Uterus (tissue), 3 donors: ENCODE measurements at regions not wholly inside any gene's neighbourhood (a gene's known extent, or its start where the extent isn't known, plus 50 kb on each side); places are given as distances from the start of the nearest gene placed in this dataset.

Source experiments
- DNase-seq, 2 donors: peaks; one replicate each; pipeline ENCODE4 v3.0.0-alpha.2; 2019 to 2020
- H3K27ac ChIP-seq, 2 donors: fragments of 200-600 bp; sonication (generic); 1 replicate in 1 of 2; 2 replicates in 1 of 2; pipeline ENCODE4 v1.5.1; 2016 to 2018
- H3K27me3 ChIP-seq, 2 donors: fragments of 200-600 bp; sonication (generic); one replicate each; pipeline ENCODE4 v1.5.1; 2018 to 2019; ENCODE audit warnings: control low read depth in 1 of 2
- H3K36me3 ChIP-seq, 2 donors: fragments of 200-600 bp; sonication (generic); one replicate each; pipeline ENCODE4 v1.5.1; 2019; ENCODE audit warnings: control low read depth in 1 of 2
- H3K4me1 ChIP-seq, 2 donors: fragments of 200-600 bp; sonication (generic); one replicate each; pipeline ENCODE4 v1.5.1; 2018 to 2019; ENCODE audit warnings: control low read depth in 1 of 2
- H3K4me3 ChIP-seq, 2 donors: fragments of 200-600 bp; sonication (generic); 1 replicate in 1 of 2; 2 replicates in 1 of 2; pipeline ENCODE4 v1.5.1; 2018 to 2019; ENCODE audit warnings: mild to moderate bottlenecking in 1 of 2
- H3K9me3 ChIP-seq, 2 donors: fragments of 200-600 bp; sonication (generic); one replicate each; pipeline ENCODE4 v1.5.1; 2019; ENCODE audit warnings: control low read depth in 1 of 2
- CTCF ChIP-seq, 4 experiments: fragments of 200-600 bp in 2 of 4; fragments of 450-650 bp in 2 of 4; sonication (generic) in 2 of 4; IDR thresholded peaks; one replicate each; pipeline ENCODE4 v1.5.1; 2016 to 2019; ENCODE audit warnings: antibody characterized with exemption in 4 of 4, mild to moderate bottlenecking in 2 of 4, moderate library complexity in 1 of 4
- POLR2A ChIP-seq, 2 donors: fragments of 450-650 bp; IDR thresholded peaks; one replicate each; pipeline ENCODE4 v1.6.1; 2016; ENCODE audit warnings: antibody characterized with exemption in 2 of 2, mild to moderate bottlenecking in 1 of 2, moderate library complexity in 1 of 2
- intact Hi-C: fragments of 100-400 bp; cut with DNase I; formaldehyde crosslinking; loops from one replicate; pipeline ENCODE4 v1.15.1; 2023; ENCODE audit warnings: low total_unique reads
- donor health status: DM: yes; HTN: yes; CAD: no.

GRCh38 chr1:30052178-30052577 lies 671.2 kb downstream of the MATN1 start:
- no peaks in the 10 kb centered on the region for H3K9me3 ChIP-seq
- no peaks in the 10 kb centered on the region for H3K36me3 ChIP-seq
- H3K27ac ChIP-seq, result no peak overlapping the region
- H3K4me1 ChIP-seq, result no peaks in the 10 kb centered on the region
- intact Hi-C loops, result no loop called here
- no peak overlapping the region for H3K4me3 ChIP-seq
- no peak for DNase-seq
- TF ChIP-seq POLR2A (IDR thresholded peaks at IDR 0.05) (no peak), CTCF (IDR thresholded peaks at IDR 0.05) (no peak)
- no peaks in the 10 kb centered on the region for H3K27me3 ChIP-seq

- DNase-seq, result no peak
- no peak overlapping the region for H3K27ac ChIP-seq
- TF ChIP-seq CTCF (IDR thresholded peaks at IDR 0.05) (no peak), POLR2A (IDR thresholded peaks at IDR 0.05) (no peak)
- no peaks in the 10 kb centered on the region for H3K9me3 ChIP-seq
- no peaks in the 10 kb centered on the region for H3K27me3 ChIP-seq
- intact Hi-C loops, result no loop called here
- no peaks in the 10 kb centered on the region for H3K36me3 ChIP-seq
- H3K4me1 ChIP-seq, result no peaks in the 10 kb centered on the region
- H3K4me3 ChIP-seq, result no peak overlapping the region
Observed at GRCh38 chr1:30051777-30052176, 671.6 kb downstream of the MATN1 start.

GRCh38 chr1:30049748-30050296 lies 673.6 kb downstream of the MATN1 start:
- Histone ChIP-seq H3K36me3 (no peaks in the 10 kb centered on the region), H3K4me3 (no peak overlapping the region), H3K27ac (no peak overlapping the region), H3K4me1 (no peaks in the 10 kb centered on the region), H3K27me3 (no peaks in the 10 kb centered on the region), H3K9me3 (no peaks in the 10 kb centered on the region)
- intact Hi-C loops, result no loop called here
- no peak for DNase-seq
- TF ChIP-seq CTCF (IDR thresholded peaks at IDR 0.05) (no peak), POLR2A (IDR thresholded peaks at IDR 0.05) (no peak)

- Histone ChIP-seq H3K36me3 (no peaks in the 10 kb centered on the region), H3K27me3 (no peaks in the 10 kb centered on the region), H3K27ac (no peak overlapping the region), H3K4me1 (no peaks in the 10 kb centered on the region), H3K4me3 (no peak overlapping the region), H3K9me3 (no peaks in the 10 kb centered on the region)
- no peak for TF ChIP-seq POLR2A (IDR thresholded peaks at IDR 0.05)
- intact Hi-C loops, result no loop called here
- DNase-seq, result no peak
Observed at GRCh38 chr1:30048905-30049304, 674.5 kb downstream of the MATN1 start.

- DNase-seq, result no peak
- Histone ChIP-seq H3K9me3 (no peaks in the 10 kb centered on the region), H3K36me3 (no peaks in the 10 kb centered on the region), H3K4me1 (no peaks in the 10 kb centered on the region), H3K4me3 (no peak overlapping the region), H3K27me3 (no peaks in the 10 kb centered on the region), H3K27ac (no peak overlapping the region)
- intact Hi-C loops, result no loop called here
- TF ChIP-seq POLR2A (IDR thresholded peaks at IDR 0.05), result no peak
- TF ChIP-seq CTCF (IDR thresholded peaks at IDR 0.05), result no peak
Observed at GRCh38 chr1:30047576-30047975, 675.8 kb downstream of the MATN1 start.

GRCh38 chr1:30046751-30047150 lies 676.6 kb downstream of the MATN1 start:
- Histone ChIP-seq H3K4me3 (no peak overlapping the region), H3K27ac (no peak overlapping the region), H3K27me3 (no peaks in the 10 kb centered on the region), H3K9me3 (no peaks in the 10 kb centered on the region), H3K36me3 (no peaks in the 10 kb centered on the region), H3K4me1 (no peaks in the 10 kb centered on the region)
- DNase-seq, result no peak
- intact Hi-C loops, result no loop called here
- no peak for TF ChIP-seq POLR2A (IDR thresholded peaks at IDR 0.05)
- no peak for TF ChIP-seq CTCF (IDR thresholded peaks at IDR 0.05)
